GM06990 (cell line): ENCODE measurements at regions not wholly inside any gene's neighbourhood (a gene's known extent, or its start where the extent isn't known, plus 50 kb on each side); places are given as distances from the start of the nearest gene placed in this dataset.

Experiments used
- DNase-seq: peaks from one replicate; pipeline ENCODE4 v3.0.0-alpha.2; 2011; ENCODE audit not compliant: insufficient read length; ENCODE audit errors: extremely low read depth
- H3K27me3 ChIP-seq: replicated peaks from 2 replicates; pipeline ENCODE4 v1.6.0; 2011; ENCODE audit warnings: low read length; ENCODE audit not compliant: control insufficient read depth, insufficient read depth
- H3K36me3 ChIP-seq: 2 replicates; pipeline ENCODE4 v1.5.1; 2011; ENCODE audit warnings: low read length; ENCODE audit not compliant: control insufficient read depth, insufficient read depth
- H3K4me3 ChIP-seq: replicated peaks from 2 replicates; pipeline ENCODE4 v1.5.1; 2011; ENCODE audit warnings: low read depth, mild to moderate bottlenecking, control low read depth, low read length
- CTCF ChIP-seq: IDR thresholded peaks from 2 replicates; pipeline ENCODE4 v1.5.1; 2011; ENCODE audit warnings: low read length, control low read depth, mild to moderate bottlenecking, inconsistent platforms; ENCODE audit not compliant: insufficient read depth, poor library complexity, severe bottlenecking

GRCh38 chr2:128375454-128375853 is 56.8 kb upstream of the HS6ST1 start:
- Histone ChIP-seq H3K4me3 (no peak overlapping the region), H3K27me3 (no peaks in the 10 kb centered on the region; the same call in none of the 2 replicates), H3K36me3 (no peaks in the 10 kb centered on the region)
- no peak for DNase-seq
- no peak for TF ChIP-seq CTCF

GRCh38 chr2:128376241-128377041 is 57.8 kb upstream of the HS6ST1 start:
- DNase-seq, result no peak

DNA sequence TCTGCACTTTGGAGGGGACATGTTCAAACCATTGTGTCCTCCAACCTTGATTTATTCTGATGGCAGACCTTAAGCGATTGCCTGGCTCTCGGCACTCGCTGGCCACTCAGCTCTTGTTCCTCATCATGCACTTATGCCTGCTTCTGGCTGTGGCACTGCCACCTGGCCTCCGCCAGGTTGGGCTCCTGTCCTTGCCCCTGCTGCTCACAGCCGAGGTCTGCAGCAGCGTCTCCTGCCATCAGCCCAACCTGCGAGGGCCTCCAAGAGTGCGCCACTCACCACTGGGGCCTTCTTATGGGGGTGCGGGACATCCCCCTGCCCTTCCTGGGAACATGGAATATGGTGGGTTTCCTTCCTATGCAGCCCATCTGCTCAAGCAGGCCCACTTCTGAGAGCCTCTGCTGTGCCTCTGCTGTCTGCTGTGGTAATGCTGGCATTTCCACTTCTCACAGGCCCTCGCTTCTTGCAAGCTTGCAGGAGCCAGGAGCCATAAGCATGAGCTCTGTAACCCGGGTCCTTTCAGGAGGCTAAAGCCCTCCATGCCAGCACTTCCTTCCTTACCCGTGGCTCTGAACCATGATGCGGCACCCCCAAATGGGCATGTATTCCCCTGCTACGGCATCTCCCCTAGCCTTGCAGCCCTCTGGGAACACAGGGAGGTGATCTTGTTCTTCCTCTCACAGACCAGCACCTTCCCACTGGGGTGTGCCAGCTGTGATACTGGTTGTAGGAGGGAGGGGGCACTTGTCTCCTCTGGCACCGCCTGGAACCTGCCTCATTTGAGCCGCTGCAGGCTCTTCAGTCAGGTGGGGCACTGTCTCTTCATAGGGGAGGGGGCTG is 58.6 kb upstream of the HS6ST1 start:
- peaks cover 2% of the 10 kb centered on the region for H3K27me3 ChIP-seq
- no peak for TF ChIP-seq CTCF
- H3K4me3 ChIP-seq, result no peak overlapping the region
- no peaks in the 10 kb centered on the region for H3K36me3 ChIP-seq
- no peak for DNase-seq

More at GRCh38 chr2:128376241-128377041, 57.8 kb upstream of the HS6ST1 start:
- no peak for TF ChIP-seq CTCF
- Histone ChIP-seq H3K27me3 (peaks cover 2% of the 10 kb centered on the region), H3K4me3 (no peak overlapping the region), H3K36me3 (no peaks in the 10 kb centered on the region)

DNA sequence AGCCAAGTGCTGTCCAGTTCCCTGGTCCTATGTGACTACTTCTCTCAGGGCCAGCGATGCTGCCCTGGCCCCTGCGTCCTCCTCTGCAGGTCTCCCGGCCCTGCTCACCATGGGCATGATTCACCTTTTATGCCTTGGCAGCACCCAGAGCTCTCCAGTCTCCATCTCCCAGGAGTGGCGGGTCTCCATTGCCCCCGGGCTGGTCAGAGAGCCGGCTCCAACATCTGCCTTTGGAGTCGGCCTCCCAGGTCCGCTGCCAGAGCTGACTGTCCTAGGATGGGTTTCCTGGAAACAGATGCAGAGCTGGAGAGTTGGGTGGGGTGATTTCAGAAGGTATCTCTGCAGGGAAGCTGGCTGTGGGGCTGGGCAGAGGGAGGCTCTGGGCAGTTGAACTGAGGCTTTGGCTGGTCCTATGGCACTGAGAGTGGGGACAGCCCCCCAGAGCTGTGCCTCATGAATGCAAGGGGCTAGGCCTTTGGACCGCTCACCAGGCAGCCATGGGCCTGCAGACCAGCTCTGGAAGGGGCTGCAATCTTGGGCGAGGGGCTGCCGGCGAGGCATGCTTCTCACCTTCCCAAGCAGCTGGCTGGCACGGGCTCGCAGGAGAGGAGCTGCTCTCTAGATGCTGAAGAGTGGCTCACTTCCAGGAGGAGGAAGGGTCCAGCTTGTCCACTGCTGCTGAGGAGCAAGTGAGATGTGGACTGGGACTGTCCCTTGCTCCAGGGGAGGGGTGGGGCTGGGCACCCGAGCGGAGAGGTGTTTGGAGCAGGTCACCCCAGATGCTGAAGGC is 59.8 kb upstream of the HS6ST1 start:
- TF ChIP-seq CTCF, result no peak
- H3K4me3 ChIP-seq, result no peak overlapping the region
- no peak for DNase-seq
- peaks cover 2% of the 10 kb centered on the region for H3K27me3 ChIP-seq
- no peaks in the 10 kb centered on the region for H3K36me3 ChIP-seq
